GM23338 (cell line): ENCODE measurements at regions not wholly inside any gene's neighbourhood (a gene's known extent, or its start where the extent isn't known, plus 50 kb on each side); places are given as distances from the start of the nearest gene placed in this dataset.

ENCODE experiments used
- JUNB ChIP-seq: IDR thresholded peaks from one replicate; pipeline ENCODE4 v1.6.1; 2016; ENCODE audit warnings: antibody characterized with exemption; ENCODE audit not compliant: unreplicated experiment
- POLR2AphosphoS5 ChIP-seq: IDR thresholded peaks from 2 replicates; pipeline ENCODE4 v1.6.1; 2016; ENCODE audit warnings: antibody characterized with exemption, low read depth
- TF ChIP-seq, protein P1 (sequence below), 2 experiments: fragments of 200-600 bp in 1 of 2; sonication (generic) in 1 of 2; conservative IDR thresholded peaks; 2 replicates each; pipeline versions ENCODE4 v1.5.1 to v1.6.1; 2016 to 2017; ENCODE audit warnings: antibody characterized with exemption in 2 of 2, low read depth in 2 of 2, mild to moderate bottlenecking in 2 of 2, moderate library complexity in 1 of 2
- TF ChIP-seq, protein P2 (sequence below): IDR thresholded peaks from one replicate; pipeline ENCODE4 v1.6.1; 2018; ENCODE audit warnings: antibody characterized with exemption; ENCODE audit not compliant: unreplicated experiment

DNA sequence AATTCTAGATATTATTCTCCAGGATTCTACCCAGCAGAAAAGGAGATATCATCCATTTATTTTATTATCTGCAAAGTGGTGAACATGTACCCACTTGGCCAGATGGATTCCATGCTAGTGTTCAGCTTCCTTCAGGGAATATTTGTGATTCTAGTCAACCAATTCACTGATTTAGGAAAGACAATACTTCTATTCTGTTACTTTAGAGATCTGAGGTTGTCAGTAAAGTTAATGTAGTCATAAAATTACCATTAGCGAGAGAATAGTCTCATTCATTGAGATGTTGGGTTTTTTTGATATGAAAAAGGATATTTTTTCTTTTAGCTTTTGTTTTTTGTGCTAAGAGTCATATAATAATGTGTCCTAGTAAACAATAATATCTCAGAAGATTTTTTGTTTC, 222.8 kb downstream of the CGGBP1 start:
- TF ChIP-seq, protein P1, sequence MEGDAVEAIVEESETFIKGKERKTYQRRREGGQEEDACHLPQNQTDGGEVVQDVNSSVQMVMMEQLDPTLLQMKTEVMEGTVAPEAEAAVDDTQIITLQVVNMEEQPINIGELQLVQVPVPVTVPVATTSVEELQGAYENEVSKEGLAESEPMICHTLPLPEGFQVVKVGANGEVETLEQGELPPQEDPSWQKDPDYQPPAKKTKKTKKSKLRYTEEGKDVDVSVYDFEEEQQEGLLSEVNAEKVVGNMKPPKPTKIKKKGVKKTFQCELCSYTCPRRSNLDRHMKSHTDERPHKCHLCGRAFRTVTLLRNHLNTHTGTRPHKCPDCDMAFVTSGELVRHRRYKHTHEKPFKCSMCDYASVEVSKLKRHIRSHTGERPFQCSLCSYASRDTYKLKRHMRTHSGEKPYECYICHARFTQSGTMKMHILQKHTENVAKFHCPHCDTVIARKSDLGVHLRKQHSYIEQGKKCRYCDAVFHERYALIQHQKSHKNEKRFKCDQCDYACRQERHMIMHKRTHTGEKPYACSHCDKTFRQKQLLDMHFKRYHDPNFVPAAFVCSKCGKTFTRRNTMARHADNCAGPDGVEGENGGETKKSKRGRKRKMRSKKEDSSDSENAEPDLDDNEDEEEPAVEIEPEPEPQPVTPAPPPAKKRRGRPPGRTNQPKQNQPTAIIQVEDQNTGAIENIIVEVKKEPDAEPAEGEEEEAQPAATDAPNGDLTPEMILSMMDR (conservative IDR thresholded peaks at IDR 0.05; ENCODE audit: low read depth in 2 of 2): no peak
- TF ChIP-seq, protein P2, sequence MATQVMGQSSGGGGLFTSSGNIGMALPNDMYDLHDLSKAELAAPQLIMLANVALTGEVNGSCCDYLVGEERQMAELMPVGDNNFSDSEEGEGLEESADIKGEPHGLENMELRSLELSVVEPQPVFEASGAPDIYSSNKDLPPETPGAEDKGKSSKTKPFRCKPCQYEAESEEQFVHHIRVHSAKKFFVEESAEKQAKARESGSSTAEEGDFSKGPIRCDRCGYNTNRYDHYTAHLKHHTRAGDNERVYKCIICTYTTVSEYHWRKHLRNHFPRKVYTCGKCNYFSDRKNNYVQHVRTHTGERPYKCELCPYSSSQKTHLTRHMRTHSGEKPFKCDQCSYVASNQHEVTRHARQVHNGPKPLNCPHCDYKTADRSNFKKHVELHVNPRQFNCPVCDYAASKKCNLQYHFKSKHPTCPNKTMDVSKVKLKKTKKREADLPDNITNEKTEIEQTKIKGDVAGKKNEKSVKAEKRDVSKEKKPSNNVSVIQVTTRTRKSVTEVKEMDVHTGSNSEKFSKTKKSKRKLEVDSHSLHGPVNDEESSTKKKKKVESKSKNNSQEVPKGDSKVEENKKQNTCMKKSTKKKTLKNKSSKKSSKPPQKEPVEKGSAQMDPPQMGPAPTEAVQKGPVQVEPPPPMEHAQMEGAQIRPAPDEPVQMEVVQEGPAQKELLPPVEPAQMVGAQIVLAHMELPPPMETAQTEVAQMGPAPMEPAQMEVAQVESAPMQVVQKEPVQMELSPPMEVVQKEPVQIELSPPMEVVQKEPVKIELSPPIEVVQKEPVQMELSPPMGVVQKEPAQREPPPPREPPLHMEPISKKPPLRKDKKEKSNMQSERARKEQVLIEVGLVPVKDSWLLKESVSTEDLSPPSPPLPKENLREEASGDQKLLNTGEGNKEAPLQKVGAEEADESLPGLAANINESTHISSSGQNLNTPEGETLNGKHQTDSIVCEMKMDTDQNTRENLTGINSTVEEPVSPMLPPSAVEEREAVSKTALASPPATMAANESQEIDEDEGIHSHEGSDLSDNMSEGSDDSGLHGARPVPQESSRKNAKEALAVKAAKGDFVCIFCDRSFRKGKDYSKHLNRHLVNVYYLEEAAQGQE: no peak
- TF ChIP-seq POLR2AphosphoS5 (no peak), JUNB (no peak)
